ENCODE measurements at regions not wholly inside any gene's neighbourhood (a gene's known extent, or its start where the extent isn't known, plus 50 kb on each side); places are given as distances from the start of the nearest gene placed in this dataset.

DNA sequence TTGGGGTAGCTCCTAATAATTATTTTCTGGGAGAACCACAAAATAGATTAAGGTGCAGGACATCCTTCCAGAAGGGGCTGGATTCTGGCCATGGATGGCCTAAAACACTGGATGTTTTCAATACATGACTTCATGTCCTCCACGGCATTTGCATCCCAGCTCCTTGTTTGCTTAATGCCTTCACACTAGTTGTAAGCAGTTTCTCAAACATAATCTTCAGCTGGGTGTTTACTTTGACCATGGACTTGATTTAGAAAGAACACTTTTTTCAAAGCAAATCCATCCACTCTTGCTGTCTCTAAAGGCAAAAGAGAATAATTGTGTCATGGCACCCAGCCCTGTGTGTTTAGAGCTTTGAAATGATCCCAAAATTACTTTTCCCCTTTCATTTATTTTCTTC is 82.5 kb upstream of the GSX1 start:
- Histone ChIP-seq H3F3A (replicated peaks; ENCODE audit: low read depth) (no peaks in the 10 kb centered on the region), H3K4me1 (ENCODE audit: insufficient read depth) (peaks cover 19% of the 10 kb centered on the region; the same call in 1 of the 2 replicates), H3K36me3 (ENCODE audit: insufficient read depth) (no peaks in the 10 kb centered on the region), H3K9me2 (ENCODE audit: insufficient read depth) (no peaks in the 10 kb centered on the region), H4K20me1 (replicated peaks; ENCODE audit: insufficient read depth) (no peaks in the 10 kb centered on the region), H3K27me3 (ENCODE audit: insufficient read depth) (no peaks in the 10 kb centered on the region), H3K79me2 (replicated peaks; ENCODE audit: insufficient read depth) (no peaks in the 10 kb centered on the region), H2AFZ (peak overlapping the region; percentile 24; the same call in 1 of the 2 replicates), H3K27ac (ENCODE audit: low read depth) (no peak overlapping the region), H3K4me2 (peak overlapping the region; percentile 19; the same call in 1 of the 2 replicates), H3K4me3 (no peak overlapping the region)
- DNase-seq (ENCODE audit: low spot score) = no peak
- H3K27me3 Mint-ChIP-seq (ENCODE audit: insufficient read depth, low read depth, poor library complexity) = peaks cover 8% of the 10 kb centered on the region
- no peak for TF ChIP-seq EZH2 (IDR thresholded peaks at IDR 0.05; ENCODE audit: low read depth, unreplicated experiment)
- TF ChIP-seq ZNF114 (CRISPR knock-in tag; IDR thresholded peaks at IDR 0.05) = no peak
- TF ChIP-seq POLR2AphosphoS5 (IDR thresholded peaks at IDR 0.05; ENCODE audit: low read depth) = no peak
- no peak for ATAC-seq
- peaks cover 25% of the 10 kb centered on the region for H3K4me1 Mint-ChIP-seq
- H3K36me3 Mint-ChIP-seq (ENCODE audit: low read depth) = no peaks in the 10 kb centered on the region
- H3K27ac Mint-ChIP-seq = no peak overlapping the region
- H3K4me3 Mint-ChIP-seq = no peak overlapping the region
- H3K9me3 Mint-ChIP-seq = peaks cover 10% of the 10 kb centered on the region; the same call in 2 of the 3 replicates

DNA sequence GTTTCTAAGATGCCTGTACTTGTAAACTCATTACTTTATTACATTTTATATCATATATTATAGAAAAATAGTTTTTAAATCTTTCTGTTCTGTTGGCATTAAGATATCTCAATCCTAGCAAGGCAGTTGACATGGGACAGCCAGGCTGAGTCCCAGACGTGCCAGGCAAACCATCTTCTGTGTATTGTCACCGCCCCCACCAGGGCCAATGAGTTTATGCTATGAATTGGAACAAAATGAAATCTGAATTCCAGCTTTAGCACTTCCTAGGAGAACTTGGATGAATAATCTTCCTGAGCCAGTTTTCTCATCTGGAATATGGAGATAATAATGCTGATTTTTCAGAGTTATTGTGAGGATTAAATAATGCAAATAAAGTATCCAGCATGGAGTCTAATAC is 79.9 kb upstream of the GSX1 start:
- no peak overlapping the region for H2AFZ ChIP-seq
- no peak overlapping the region for H3K27ac ChIP-seq (ENCODE audit: low read depth)
- peaks cover 19% of the 10 kb centered on the region; the same call in 1 of the 2 replicates for H3K4me1 ChIP-seq (ENCODE audit: insufficient read depth)
- Mint-ChIP-seq H3K27me3 (ENCODE audit: insufficient read depth, low read depth, poor library complexity) (peaks cover 6% of the 10 kb centered on the region), H3K27ac (no peak overlapping the region), H3K4me1 (peaks cover 25% of the 10 kb centered on the region), H3K4me3 (no peak overlapping the region), H3K9me3 (no peaks in the 10 kb centered on the region), H3K36me3 (ENCODE audit: low read depth) (no peaks in the 10 kb centered on the region)
- no peaks in the 10 kb centered on the region for H3K36me3 ChIP-seq (ENCODE audit: insufficient read depth)
- no peaks in the 10 kb centered on the region for H3F3A ChIP-seq (replicated peaks; ENCODE audit: low read depth)
- no peaks in the 10 kb centered on the region for H3K9me2 ChIP-seq (ENCODE audit: insufficient read depth)
- H3K4me2 ChIP-seq = no peak overlapping the region
- ATAC-seq (no peak), DNase-seq (ENCODE audit: low spot score) (no peak)
- TF ChIP-seq CREB1 (CRISPR knock-in tag; IDR thresholded peaks at IDR 0.05; ENCODE audit: low read depth) (no peak), STAT1 (IDR thresholded peaks at IDR 0.05; ENCODE audit: unreplicated experiment) (no peak), POLR2AphosphoS5 (IDR thresholded peaks at IDR 0.05; ENCODE audit: low read depth) (no peak)
- TF ChIP-seq, protein P1, sequence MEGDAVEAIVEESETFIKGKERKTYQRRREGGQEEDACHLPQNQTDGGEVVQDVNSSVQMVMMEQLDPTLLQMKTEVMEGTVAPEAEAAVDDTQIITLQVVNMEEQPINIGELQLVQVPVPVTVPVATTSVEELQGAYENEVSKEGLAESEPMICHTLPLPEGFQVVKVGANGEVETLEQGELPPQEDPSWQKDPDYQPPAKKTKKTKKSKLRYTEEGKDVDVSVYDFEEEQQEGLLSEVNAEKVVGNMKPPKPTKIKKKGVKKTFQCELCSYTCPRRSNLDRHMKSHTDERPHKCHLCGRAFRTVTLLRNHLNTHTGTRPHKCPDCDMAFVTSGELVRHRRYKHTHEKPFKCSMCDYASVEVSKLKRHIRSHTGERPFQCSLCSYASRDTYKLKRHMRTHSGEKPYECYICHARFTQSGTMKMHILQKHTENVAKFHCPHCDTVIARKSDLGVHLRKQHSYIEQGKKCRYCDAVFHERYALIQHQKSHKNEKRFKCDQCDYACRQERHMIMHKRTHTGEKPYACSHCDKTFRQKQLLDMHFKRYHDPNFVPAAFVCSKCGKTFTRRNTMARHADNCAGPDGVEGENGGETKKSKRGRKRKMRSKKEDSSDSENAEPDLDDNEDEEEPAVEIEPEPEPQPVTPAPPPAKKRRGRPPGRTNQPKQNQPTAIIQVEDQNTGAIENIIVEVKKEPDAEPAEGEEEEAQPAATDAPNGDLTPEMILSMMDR (conservative IDR thresholded peaks at IDR 0.05; ENCODE audit: low read depth in 2 of 2) = peak in 1 of 2 experiments; percentile 37; a peak in 3 of 4 replicates
- TF ChIP-seq, protein P2, sequence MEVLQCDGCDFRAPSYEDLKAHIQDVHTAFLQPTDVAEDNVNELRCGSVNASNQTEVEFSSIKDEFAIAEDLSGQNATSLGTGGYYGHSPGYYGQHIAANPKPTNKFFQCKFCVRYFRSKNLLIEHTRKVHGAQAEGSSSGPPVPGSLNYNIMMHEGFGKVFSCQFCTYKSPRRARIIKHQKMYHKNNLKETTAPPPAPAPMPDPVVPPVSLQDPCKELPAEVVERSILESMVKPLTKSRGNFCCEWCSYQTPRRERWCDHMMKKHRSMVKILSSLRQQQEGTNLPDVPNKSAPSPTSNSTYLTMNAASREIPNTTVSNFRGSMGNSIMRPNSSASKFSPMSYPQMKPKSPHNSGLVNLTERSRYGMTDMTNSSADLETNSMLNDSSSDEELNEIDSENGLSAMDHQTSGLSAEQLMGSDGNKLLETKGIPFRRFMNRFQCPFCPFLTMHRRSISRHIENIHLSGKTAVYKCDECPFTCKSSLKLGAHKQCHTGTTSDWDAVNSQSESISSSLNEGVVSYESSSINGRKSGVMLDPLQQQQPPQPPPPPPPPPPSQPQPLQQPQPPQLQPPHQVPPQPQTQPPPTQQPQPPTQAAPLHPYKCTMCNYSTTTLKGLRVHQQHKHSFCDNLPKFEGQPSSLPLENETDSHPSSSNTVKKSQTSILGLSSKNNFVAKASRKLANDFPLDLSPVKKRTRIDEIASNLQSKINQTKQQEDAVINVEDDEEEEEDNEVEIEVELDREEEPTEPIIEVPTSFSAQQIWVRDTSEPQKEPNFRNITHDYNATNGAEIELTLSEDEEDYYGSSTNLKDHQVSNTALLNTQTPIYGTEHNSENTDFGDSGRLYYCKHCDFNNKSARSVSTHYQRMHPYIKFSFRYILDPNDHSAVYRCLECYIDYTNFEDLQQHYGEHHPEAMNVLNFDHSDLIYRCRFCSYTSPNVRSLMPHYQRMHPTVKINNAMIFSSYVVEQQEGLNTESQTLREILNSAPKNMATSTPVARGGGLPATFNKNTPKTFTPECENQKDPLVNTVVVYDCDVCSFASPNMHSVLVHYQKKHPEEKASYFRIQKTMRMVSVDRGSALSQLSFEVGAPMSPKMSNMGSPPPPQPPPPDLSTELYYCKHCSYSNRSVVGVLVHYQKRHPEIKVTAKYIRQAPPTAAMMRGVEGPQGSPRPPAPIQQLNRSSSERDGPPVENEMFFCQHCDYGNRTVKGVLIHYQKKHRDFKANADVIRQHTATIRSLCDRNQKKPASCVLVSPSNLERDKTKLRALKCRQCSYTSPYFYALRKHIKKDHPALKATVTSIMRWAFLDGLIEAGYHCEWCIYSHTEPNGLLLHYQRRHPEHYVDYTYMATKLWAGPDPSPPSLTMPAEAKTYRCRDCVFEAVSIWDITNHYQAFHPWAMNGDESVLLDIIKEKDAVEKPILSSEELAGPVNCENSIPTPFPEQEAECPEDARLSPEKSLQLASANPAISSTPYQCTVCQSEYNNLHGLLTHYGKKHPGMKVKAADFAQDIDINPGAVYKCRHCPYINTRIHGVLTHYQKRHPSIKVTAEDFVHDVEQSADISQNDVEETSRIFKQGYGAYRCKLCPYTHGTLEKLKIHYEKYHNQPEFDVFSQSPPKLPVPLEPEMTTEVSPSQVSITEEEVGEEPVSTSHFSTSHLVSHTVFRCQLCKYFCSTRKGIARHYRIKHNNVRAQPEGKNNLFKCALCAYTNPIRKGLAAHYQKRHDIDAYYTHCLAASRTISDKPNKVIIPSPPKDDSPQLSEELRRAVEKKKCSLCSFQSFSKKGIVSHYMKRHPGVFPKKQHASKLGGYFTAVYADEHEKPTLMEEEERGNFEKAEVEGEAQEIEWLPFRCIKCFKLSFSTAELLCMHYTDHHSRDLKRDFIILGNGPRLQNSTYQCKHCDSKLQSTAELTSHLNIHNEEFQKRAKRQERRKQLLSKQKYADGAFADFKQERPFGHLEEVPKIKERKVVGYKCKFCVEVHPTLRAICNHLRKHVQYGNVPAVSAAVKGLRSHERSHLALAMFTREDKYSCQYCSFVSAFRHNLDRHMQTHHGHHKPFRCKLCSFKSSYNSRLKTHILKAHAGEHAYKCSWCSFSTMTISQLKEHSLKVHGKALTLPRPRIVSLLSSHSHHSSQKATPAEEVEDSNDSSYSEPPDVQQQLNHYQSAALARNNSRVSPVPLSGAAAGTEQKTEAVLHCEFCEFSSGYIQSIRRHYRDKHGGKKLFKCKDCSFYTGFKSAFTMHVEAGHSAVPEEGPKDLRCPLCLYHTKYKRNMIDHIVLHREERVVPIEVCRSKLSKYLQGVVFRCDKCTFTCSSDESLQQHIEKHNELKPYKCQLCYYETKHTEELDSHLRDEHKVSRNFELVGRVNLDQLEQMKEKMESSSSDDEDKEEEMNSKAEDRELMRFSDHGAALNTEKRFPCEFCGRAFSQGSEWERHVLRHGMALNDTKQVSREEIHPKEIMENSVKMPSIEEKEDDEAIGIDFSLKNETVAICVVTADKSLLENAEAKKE (CRISPR knock-in tag; IDR thresholded peaks at IDR 0.05) = no peak
- no peak overlapping the region for H3K4me3 ChIP-seq
- H3K27me3 ChIP-seq (ENCODE audit: insufficient read depth) = no peaks in the 10 kb centered on the region
- no peaks in the 10 kb centered on the region for H4K20me1 ChIP-seq (replicated peaks; ENCODE audit: insufficient read depth)
- H3K79me2 ChIP-seq (replicated peaks; ENCODE audit: insufficient read depth) = no peaks in the 10 kb centered on the region
